ENCODE measurements at regions not wholly inside any gene's neighbourhood (a gene's known extent, or its start where the extent isn't known, plus 50 kb on each side); places are given as distances from the start of the nearest gene placed in this dataset.

DNA sequence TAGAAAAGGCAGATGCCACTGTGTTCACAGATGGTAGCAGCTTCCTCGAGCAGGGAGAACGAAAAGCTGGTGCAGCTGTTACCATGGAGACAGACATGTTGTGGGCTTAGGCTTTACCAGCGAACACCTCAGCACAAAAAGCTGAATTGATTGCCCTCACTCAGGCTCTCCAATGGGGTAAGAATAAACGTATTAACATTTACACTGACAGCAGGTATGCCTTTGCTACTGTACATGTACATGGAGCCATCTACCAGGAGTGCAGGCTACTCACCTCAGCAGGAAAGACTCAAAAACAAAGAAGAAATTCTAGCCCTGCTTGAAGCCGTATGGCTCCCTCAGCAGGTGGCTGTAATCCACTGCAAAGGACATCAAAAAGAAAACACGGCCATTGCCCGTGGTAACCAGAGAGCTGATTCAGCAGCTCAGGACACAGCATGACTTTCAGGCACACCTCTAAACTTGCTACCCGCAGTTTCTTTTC is 197.7 kb downstream of the ZNF737 start:
- TF ChIP-seq CTCF (IDR thresholded peaks at IDR 0.05 in 8 of 11, conservative IDR thresholded peaks at IDR 0.05 in 3 of 11) (no peak), POLR2A (IDR thresholded peaks at IDR 0.05) (no peak)
